SK-N-MC (cell line): ENCODE measurements at regions not wholly inside any gene's neighbourhood (a gene's known extent, or its start where the extent isn't known, plus 50 kb on each side); places are given as distances from the start of the nearest gene placed in this dataset.
"Not testable (repeated sequence)": the region's sequence is repeated elsewhere in the genome, so short reads cannot be mapped to it uniquely, and the experiment has no call there.

Source experiments
- DNase-seq: peaks from one replicate; pipeline ENCODE4 v3.0.0-alpha.2; 2011; ENCODE audit warnings: low read depth, low spot score
- H3K27ac ChIP-seq: fragments of 200-600 bp; sonication (generic); 2 replicates; pipeline ENCODE4 v1.5.1; 2016; ENCODE audit warnings: mixed run types
- H3K36me3 ChIP-seq: fragments of 200-600 bp; sonication (generic); 2 replicates; pipeline ENCODE4 v1.6.1; 2017; ENCODE audit warnings: antibody characterized with exemption, low read length, mixed read lengths; ENCODE audit not compliant: insufficient read depth
- H3K4me3 ChIP-seq: fragments of 200-600 bp; sonication (generic); 2 replicates; pipeline ENCODE4 v1.5.1; 2016
- H3K9ac ChIP-seq: fragments of 200-600 bp; sonication (generic); 2 replicates; pipeline ENCODE4 v1.8.0; 2017; ENCODE audit warnings: mixed run types, mixed read lengths; ENCODE audit not compliant: insufficient read length
- H3K9me3 ChIP-seq: fragments of 200-600 bp; sonication (generic); 2 replicates; pipeline ENCODE4 v1.6.1; 2017; ENCODE audit warnings: low read depth, mild to moderate bottlenecking, antibody characterized with exemption, low read length, moderate library complexity, mixed read lengths
- EZH2 ChIP-seq: fragments of 200-600 bp; sonication (generic); IDR thresholded peaks from one replicate; pipeline ENCODE4 v1.6.1; 2017; ENCODE audit warnings: antibody characterized with exemption
- FOXP2 ChIP-seq: optimal IDR thresholded peaks from 2 replicates; pipeline ENCODE3; 2011; ENCODE audit warnings: mild to moderate bottlenecking, moderate library complexity; ENCODE audit not compliant: insufficient read depth; ENCODE audit errors: extremely low read length, control extremely low read depth
- POLR2AphosphoS5 ChIP-seq: IDR thresholded peaks from 2 replicates; pipeline ENCODE4 v1.6.1; 2012; ENCODE audit warnings: mild to moderate bottlenecking, low read depth, low read length, borderline replicate concordance

DNA sequence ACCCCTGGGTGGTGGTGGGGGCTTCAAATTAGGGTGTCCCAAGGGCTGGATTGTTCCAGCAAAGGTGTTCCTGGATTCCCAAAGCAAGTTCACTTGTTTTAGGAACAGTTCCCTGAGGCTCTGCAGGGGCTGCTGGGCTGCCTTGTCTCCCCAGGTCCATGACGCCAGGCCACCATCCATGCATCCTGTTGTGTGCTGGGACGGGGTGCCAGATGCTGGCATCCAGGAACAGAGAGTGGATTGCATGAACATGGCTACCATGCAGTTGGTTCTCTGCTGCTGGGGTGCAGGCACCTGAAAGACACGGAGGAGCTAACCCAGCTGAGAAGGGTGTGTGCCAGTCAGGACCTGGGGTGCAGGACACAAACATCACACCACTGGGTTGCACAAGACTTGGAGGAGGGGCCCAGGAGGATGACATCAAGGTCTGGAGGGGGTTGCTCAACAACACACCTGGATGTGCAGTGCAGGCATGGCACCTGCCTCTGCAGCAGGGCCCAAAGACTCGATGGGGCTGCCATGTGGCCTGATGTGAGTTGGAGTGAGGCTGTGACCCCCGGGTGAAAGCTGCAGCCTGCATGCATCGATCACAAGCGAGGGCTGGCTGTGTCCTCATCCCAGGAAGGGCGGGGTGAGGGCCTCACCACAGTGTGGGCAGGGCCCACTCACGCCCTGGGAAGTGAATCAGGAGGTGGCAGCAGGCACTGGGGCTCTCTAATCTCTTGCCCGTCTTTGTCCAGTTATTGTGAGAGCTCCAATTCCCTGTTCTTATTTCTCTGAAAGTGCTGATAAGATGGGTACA lies 74.0 kb upstream of the CLDN5 start:
- TF ChIP-seq POLR2AphosphoS5 (no peak), EZH2 (no peak), FOXP2 (no peak)
- no peak for DNase-seq
- Histone ChIP-seq H3K27ac (no peak overlapping the region), H3K9ac (no peak overlapping the region), H3K4me3 (no peak overlapping the region), H3K36me3 (no peaks in the 10 kb centered on the region), H3K9me3 (no peaks in the 10 kb centered on the region)

DNA sequence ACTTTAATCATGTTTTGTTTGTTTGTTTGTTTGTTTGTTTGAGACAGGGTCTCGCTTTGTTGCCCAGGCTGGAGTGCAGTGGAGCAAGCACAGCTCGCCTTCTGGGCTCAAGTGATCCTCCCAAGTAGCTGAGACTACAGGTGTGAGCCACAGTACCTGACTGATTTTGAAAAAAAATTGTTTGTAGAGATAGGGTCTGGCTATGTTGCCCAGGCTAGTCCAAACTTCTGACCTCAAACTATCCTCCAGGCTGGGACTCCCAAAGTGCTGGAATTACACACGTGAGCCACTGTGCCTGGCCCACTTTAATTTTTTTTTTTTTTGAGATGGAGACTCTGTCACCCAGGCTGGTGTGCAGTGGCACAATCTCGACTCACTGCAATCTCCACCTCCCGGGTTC lies 74.8 kb upstream of the CLDN5 start:
- no peak for DNase-seq
- TF ChIP-seq POLR2AphosphoS5 (no peak), EZH2 (no peak), FOXP2 (no peak)
- no peaks in the 10 kb centered on the region for H3K36me3 ChIP-seq
- no peak overlapping the region for H3K27ac ChIP-seq
- H3K9me3 ChIP-seq: no peaks in the 10 kb centered on the region
- no peak overlapping the region for H3K4me3 ChIP-seq
- no peak overlapping the region for H3K9ac ChIP-seq

GRCh38 chr22:19599626-19600243 lies 75.5 kb upstream of the CLDN5 start:
- no peak overlapping the region for H3K4me3 ChIP-seq

GRCh38 chr22:19603346-19603745 lies 79.1 kb upstream of the CLDN5 start:
- H3K4me3 ChIP-seq, H3K36me3 ChIP-seq, DNase-seq, H3K9ac ChIP-seq, H3K27ac ChIP-seq, H3K9me3 ChIP-seq: not testable (repeated sequence)

More at GRCh38 chr22:19599626-19600243, 75.5 kb upstream of the CLDN5 start:
- no peak overlapping the region for H3K9ac ChIP-seq
- H3K27ac ChIP-seq: no peak overlapping the region
- H3K9me3 ChIP-seq: no peaks in the 10 kb centered on the region
- H3K36me3 ChIP-seq: no peaks in the 10 kb centered on the region
- DNase-seq: no peak
- TF ChIP-seq FOXP2 (no peak), EZH2 (no peak)

GRCh38 chr22:19603767-19604166 lies 79.6 kb upstream of the CLDN5 start:
- H3K9me3 ChIP-seq: no peaks in the 10 kb centered on the region
- no peak overlapping the region for H3K4me3 ChIP-seq
- no peak for DNase-seq
- H3K9ac ChIP-seq: no peak overlapping the region
- TF ChIP-seq EZH2: no peak
- TF ChIP-seq POLR2AphosphoS5: no peak
- TF ChIP-seq FOXP2: no peak
- no peak overlapping the region for H3K27ac ChIP-seq
- H3K36me3 ChIP-seq: no peaks in the 10 kb centered on the region

GRCh38 chr22:19604711-19605268 lies 80.6 kb upstream of the CLDN5 start:
- no peak for DNase-seq
- Histone ChIP-seq H3K9me3 (no peaks in the 10 kb centered on the region), H3K4me3 (no peak overlapping the region), H3K27ac (no peak overlapping the region), H3K36me3 (no peaks in the 10 kb centered on the region), H3K9ac (no peak overlapping the region)
- TF ChIP-seq EZH2 (no peak), POLR2AphosphoS5 (no peak), FOXP2 (no peak)

DNA sequence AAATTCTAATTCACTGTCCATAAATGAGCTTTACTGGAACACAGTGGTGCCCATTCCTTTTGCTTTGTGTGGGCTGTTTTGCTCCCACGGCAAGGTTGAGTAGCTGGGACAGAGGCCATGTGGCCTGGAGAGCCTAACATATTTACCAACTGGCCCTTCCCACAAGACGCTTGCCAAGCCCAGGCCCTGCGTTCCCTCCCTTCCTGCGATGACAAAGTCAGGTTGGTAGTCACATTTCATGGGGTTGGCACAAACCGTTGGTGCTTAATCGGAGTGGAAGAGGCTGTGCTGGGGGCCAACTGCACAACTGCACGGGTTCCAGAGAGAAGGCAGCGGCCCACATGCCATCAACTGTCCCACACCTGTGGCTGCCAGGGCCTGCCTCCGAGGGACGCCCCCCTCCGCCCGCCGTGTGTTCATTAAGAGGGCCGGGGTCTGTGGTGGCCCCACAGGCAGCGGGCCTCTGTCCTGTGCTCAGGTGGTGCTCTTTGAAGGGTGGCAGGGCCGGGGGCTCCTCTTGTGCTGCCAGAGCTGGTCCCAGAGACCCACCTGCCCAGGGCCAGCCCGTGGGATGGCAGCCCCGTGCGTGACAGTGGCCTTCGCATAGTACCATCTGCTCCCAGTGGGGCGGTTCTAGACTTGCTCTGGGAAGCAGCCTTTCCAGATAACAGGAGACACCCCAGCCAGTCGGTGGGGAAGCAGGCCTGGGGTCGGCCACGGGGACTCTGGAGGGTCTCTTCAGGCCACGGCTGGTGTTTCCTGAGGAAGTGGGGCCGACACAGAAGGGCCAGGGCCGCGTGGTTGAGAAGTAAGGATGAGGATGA lies 81.5 kb upstream of the CLDN5 start:
- no peak overlapping the region for H3K9ac ChIP-seq
- H3K9me3 ChIP-seq: no peaks in the 10 kb centered on the region
- DNase-seq: no peak
- no peak for TF ChIP-seq EZH2
- TF ChIP-seq POLR2AphosphoS5: no peak
- TF ChIP-seq FOXP2: no peak
- H3K27ac ChIP-seq: no peak overlapping the region
- no peaks in the 10 kb centered on the region for H3K36me3 ChIP-seq
- H3K4me3 ChIP-seq: no peak overlapping the region

DNA sequence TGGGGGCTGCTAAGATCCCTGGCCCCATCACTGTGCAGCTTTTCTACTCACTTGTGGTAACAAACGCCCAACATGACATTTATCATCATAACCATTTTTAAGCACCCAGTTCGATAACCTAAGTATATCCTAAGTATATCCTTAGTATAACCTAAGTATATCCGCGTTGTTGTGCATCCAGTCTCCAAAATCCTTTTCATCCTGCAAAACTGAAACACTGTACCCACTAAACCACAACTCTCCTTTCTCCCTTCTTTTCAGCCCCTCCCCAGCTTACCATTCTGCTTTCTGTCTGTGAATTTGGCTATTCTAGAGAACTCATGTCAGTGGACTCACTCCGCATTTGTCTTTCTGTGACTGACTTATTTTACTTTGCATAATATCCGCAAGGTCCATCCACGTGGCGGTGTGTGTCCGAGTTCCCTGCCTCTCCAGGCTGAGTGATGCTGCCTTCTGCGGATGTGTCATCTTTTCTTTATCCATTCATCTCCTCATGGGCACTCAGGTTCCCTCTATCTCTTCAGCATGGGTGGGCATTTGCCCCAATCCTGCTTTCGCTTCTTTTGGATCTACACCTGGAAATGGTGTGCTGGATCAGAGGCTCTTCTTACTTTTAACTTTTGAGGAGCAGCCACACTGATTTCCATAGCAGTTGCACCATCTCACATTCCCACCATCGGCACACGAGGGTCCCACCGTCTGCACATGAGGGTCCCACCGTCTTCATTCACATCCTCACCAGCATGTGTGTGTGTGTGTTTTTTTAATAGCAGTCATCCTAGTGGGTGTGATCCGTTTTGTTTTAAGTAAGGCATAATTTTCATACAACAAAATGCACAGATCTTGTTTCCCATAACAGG lies 82.4 kb upstream of the CLDN5 start:
- H3K4me3 ChIP-seq: no peak overlapping the region
- no peaks in the 10 kb centered on the region for H3K36me3 ChIP-seq
- TF ChIP-seq FOXP2: no peak
- TF ChIP-seq EZH2: no peak
- no peak for TF ChIP-seq POLR2AphosphoS5
- DNase-seq: no peak
- no peak overlapping the region for H3K27ac ChIP-seq
- no peaks in the 10 kb centered on the region for H3K9me3 ChIP-seq
- H3K9ac ChIP-seq: no peak overlapping the region
